ENCODE measurements at regions not wholly inside any gene's neighbourhood (a gene's known extent, or its start where the extent isn't known, plus 50 kb on each side); places are given as distances from the start of the nearest gene placed in this dataset.

DNA sequence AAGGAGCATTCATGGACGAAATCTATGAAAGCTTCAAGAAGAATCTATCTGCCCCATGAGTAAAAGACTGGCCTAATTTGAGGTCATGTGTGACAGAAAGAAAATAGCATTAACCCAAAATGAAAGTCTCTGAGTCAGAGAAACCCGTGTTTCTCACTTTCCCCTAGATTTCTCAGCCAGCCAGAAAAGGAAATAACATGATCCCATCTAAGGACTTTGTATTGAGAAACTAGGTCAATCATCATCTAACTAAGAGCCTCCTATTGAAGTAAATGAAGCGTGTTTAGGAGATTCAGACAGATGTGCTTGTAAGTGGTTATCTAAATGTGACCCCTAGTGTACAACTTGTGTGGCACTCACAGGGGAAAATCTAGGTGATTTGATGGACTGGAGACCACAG lies 77.3 kb upstream of the ZNF366 start:
- TF ChIP-seq, protein P1, sequence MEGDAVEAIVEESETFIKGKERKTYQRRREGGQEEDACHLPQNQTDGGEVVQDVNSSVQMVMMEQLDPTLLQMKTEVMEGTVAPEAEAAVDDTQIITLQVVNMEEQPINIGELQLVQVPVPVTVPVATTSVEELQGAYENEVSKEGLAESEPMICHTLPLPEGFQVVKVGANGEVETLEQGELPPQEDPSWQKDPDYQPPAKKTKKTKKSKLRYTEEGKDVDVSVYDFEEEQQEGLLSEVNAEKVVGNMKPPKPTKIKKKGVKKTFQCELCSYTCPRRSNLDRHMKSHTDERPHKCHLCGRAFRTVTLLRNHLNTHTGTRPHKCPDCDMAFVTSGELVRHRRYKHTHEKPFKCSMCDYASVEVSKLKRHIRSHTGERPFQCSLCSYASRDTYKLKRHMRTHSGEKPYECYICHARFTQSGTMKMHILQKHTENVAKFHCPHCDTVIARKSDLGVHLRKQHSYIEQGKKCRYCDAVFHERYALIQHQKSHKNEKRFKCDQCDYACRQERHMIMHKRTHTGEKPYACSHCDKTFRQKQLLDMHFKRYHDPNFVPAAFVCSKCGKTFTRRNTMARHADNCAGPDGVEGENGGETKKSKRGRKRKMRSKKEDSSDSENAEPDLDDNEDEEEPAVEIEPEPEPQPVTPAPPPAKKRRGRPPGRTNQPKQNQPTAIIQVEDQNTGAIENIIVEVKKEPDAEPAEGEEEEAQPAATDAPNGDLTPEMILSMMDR (IDR thresholded peaks at IDR 0.05) = no peak
- TF ChIP-seq POLR2A (IDR thresholded peaks at IDR 0.05) = no peak

All from Peyer's patch (tissue), 4 donors.